ENCODE measurements at regions not wholly inside any gene's neighbourhood (a gene's known extent, or its start where the extent isn't known, plus 50 kb on each side); places are given as distances from the start of the nearest gene placed in this dataset.

DNA sequence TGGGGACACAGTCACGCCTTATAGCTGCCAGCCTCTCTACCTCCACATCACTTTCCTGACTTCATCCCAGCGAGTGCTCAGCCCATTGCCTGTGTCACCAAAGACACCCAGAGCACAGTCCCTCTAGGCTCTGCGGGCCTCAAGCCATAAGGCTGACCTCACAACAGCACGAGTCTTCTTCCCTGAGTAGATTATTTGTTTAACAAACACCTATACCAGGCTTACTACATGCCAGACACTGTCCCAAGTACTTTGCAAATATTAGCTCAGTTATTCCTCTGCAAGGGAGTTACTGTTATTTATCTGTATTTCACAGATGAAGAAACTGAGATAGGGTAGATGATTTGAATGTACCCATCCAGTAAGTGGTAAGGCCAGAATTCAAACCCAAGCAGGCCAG is 504.3 kb downstream of the COG6 start:
- no peak for TF ChIP-seq CTCF (IDR thresholded peaks at IDR 0.05)
- Histone ChIP-seq H3K27me3 (no peaks in the 10 kb centered on the region), H3K27ac (no peak overlapping the region), H3K4me1 (no peaks in the 10 kb centered on the region), H3K9me3 (no peaks in the 10 kb centered on the region), H3K36me3 (no peaks in the 10 kb centered on the region), H3K4me3 (no peak overlapping the region)
- intact Hi-C loops (cut with DNase I), result no loop called here
- DNase-seq, result no peak
- peak in 2 of 4 donors; percentile 44 to 45 for ATAC-seq
- WGBS, 2 donors, result 79 to 87% methylated on average over 4 of the region's 4 CpGs
- FAIRE-seq, result no peak

DNA sequence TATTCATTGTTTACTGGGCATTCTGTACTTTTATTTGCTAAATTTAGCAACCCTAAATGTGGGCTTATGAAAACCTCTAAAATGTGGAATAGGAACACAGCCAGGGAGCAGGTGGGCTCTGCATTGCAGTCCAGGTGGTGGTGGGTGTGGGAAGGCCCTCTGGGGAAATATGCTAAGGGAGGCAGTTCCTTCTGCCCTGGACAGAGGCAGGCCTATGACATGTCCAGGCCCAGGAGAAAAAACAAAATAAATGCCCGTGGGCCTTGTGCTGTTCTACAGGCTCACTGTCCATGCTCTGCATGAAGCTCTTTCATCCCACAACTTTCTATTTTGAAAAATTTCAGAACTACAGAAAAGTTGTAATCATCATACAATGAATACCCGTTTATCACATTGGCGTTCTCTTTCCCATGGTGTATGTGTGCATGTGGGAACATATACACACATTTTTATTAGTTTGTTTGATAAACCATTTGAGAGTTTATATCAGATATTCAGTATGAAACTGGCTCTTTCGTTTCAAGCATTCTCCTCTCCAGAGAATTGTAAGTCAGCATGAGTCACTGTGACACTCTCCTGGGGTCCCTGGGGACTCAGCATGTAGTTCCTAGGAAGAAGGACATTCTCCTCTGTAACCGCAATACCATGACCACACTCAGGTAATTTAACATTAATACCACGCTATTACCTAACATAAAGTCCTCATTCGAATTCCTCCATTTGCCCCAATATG is 505.3 kb downstream of the COG6 start:
- intact Hi-C loops (cut with DNase I), result no loop called here
- peaks cover 0 to 7% (median 5%) of the 10 kb centered on the region in 3 donors for H3K4me1 ChIP-seq
- DNase-seq (no peak), ATAC-seq (no peak), FAIRE-seq (no peak)
- no peak for TF ChIP-seq CTCF (IDR thresholded peaks at IDR 0.05)
- WGBS, 2 donors, result 91 to 93% methylated on average over 7 of the region's 7 CpGs
- no peak overlapping the region for H3K27ac ChIP-seq
- no peaks in the 10 kb centered on the region for H3K27me3 ChIP-seq
- no peak overlapping the region for H3K4me3 ChIP-seq
- H3K9me3 ChIP-seq, result no peaks in the 10 kb centered on the region
- H3K36me3 ChIP-seq, result no peaks in the 10 kb centered on the region

DNA sequence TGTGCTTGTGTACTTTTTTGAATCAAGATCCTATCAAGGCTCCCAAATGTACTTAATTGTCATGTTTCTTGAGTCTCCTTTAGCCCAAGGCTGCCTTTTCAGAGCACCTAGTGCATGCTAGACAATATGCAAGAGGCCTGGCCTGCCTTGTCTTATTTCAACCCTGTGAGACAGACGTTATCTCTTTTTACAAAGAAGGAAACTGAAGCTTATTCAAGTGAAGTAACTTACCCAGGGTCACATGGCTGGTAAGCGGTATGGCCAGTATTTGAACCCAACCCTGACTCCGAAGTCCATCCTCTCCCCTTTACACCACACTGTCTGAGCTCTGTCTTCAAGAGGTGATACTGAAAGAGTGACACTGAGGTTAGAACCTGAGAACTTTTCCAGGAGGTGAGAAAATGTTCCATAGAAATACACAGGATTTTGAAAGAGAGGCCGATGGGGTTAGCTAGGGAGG is 505.1 kb downstream of the FOXO1 start:
- Histone ChIP-seq H3K9me3 (no peaks in the 10 kb centered on the region), H3K36me3 (no peaks in the 10 kb centered on the region), H3K4me1 (peaks cover 0 to 7% (median 5%) of the 10 kb centered on the region in 3 donors), H3K27ac (no peak overlapping the region), H3K27me3 (no peaks in the 10 kb centered on the region), H3K4me3 (no peak overlapping the region)
- FAIRE-seq (no peak), DNase-seq (no peak), ATAC-seq (no peak)
- 92 to 97% methylated on average over 4 of the region's 4 CpGs for WGBS, 2 donors
- no peak for TF ChIP-seq CTCF (IDR thresholded peaks at IDR 0.05)
- intact Hi-C loops (cut with DNase I), result no loop called here

DNA sequence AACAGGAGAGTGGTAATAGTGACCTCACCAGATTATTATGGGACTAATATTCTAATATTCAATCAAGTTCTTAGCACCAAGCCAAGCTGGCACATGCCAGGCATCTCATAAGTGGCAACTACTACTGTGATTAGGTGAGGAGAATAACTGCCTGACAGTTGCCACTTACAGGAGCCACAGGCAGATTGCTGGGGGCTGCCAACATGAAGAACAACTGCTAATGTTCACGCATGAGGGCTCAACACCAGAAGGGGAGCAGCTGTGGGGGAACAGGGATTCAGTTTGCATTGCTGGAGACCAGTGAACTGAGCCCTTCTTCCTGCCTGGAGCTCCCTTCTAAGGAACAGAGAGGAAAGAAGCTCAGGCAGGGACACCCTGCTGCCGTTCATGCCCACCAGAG is 504.5 kb downstream of the FOXO1 start:
- TF ChIP-seq CTCF (IDR thresholded peaks at IDR 0.05), result no peak
- no peak overlapping the region for H3K27ac ChIP-seq
- H3K36me3 ChIP-seq, result no peaks in the 10 kb centered on the region
- intact Hi-C loops (cut with DNase I), result no loop called here
- H3K27me3 ChIP-seq, result no peaks in the 10 kb centered on the region
- peaks cover 0 to 7% (median 5%) of the 10 kb centered on the region in 3 donors for H3K4me1 ChIP-seq
- ATAC-seq (no peak), DNase-seq (no peak), FAIRE-seq (no peak)
- H3K9me3 ChIP-seq, result no peaks in the 10 kb centered on the region
- WGBS, 2 donors, result 91 to 94% methylated on average over 2 of the region's 2 CpGs
- H3K4me3 ChIP-seq, result no peak overlapping the region

Data from pancreas (tissue), 10 donors.